Skeletal muscle tissue (tissue), 3 donors: ENCODE measurements at regions not wholly inside any gene's neighbourhood (a gene's known extent, or its start where the extent isn't known, plus 50 kb on each side); places are given as distances from the start of the nearest gene placed in this dataset.

Experiments used
- H3K27ac ChIP-seq: one replicate; pipeline ENCODE4 v1.7.0; 2013; ENCODE audit warnings: mild to moderate bottlenecking, low read depth, low read length, inconsistent platforms
- H3K27me3 ChIP-seq, 3 donors: one replicate each; pipeline ENCODE4 v1.7.0; 2013; ENCODE audit warnings: low read length in 3 of 3; ENCODE audit not compliant: control insufficient read depth in 3 of 3, insufficient read depth in 3 of 3
- H3K36me3 ChIP-seq, 3 donors: one replicate each; pipeline ENCODE4 v1.7.0; 2013; ENCODE audit warnings: low read length in 3 of 3; ENCODE audit not compliant: control insufficient read depth in 3 of 3, insufficient read depth in 3 of 3
- H3K4me1 ChIP-seq, 3 donors: one replicate each; pipeline ENCODE4 v1.7.0; 2013; ENCODE audit warnings: low read length in 3 of 3, mild to moderate bottlenecking in 3 of 3; ENCODE audit not compliant: control insufficient read depth in 3 of 3, insufficient read depth in 3 of 3
- H3K4me3 ChIP-seq, 3 donors: one replicate each; pipeline ENCODE4 v1.7.0; 2013; ENCODE audit warnings: low read length in 3 of 3
- H3K9ac ChIP-seq, 3 donors: one replicate each; pipeline ENCODE4 v1.7.0; 2013; ENCODE audit warnings: low read length in 3 of 3, mild to moderate bottlenecking in 3 of 3, moderate library complexity in 2 of 3, low read depth in 1 of 3
- H3K9me3 ChIP-seq, 3 donors: one replicate each; pipeline ENCODE4 v1.7.0; 2013; ENCODE audit warnings: low read length in 3 of 3; ENCODE audit not compliant: control insufficient read depth in 3 of 3
- donor health status: Osteomylitis.

GRCh38 chr6:133040094-133040802 lies 200.9 kb upstream of the EYA4 start:
- Histone ChIP-seq H3K4me1 (no peaks in the 10 kb centered on the region), H3K27ac (no peak overlapping the region), H3K4me3 (no peak overlapping the region), H3K9me3 (no peaks in the 10 kb centered on the region), H3K27me3 (no peaks in the 10 kb centered on the region), H3K9ac (no peak overlapping the region), H3K36me3 (no peaks in the 10 kb centered on the region)

GRCh38 chr6:133040803-133041419 lies 200.2 kb upstream of the EYA4 start:
- Histone ChIP-seq H3K4me3 (no peak overlapping the region), H3K9ac (no peak overlapping the region), H3K9me3 (no peaks in the 10 kb centered on the region), H3K36me3 (no peaks in the 10 kb centered on the region), H3K27me3 (no peaks in the 10 kb centered on the region), H3K27ac (no peak overlapping the region), H3K4me1 (no peaks in the 10 kb centered on the region)

- no peak overlapping the region for H3K9ac ChIP-seq
- no peaks in the 10 kb centered on the region for H3K9me3 ChIP-seq
- peaks cover 0 to 3% (median 0%) of the 10 kb centered on the region in 3 donors for H3K4me1 ChIP-seq
- H3K4me3 ChIP-seq, result no peak overlapping the region
- H3K27ac ChIP-seq, result no peak overlapping the region
- H3K36me3 ChIP-seq, result no peaks in the 10 kb centered on the region
- H3K27me3 ChIP-seq, result no peaks in the 10 kb centered on the region
Measured at GRCh38 chr6:133042550-133043120, 198.5 kb upstream of the EYA4 start.

GRCh38 chr6:133046576-133046975 lies 194.6 kb upstream of the EYA4 start:
- Histone ChIP-seq H3K9ac (no peak overlapping the region), H3K4me3 (no peak overlapping the region), H3K27ac (no peak overlapping the region), H3K27me3 (no peaks in the 10 kb centered on the region), H3K36me3 (no peaks in the 10 kb centered on the region), H3K4me1 (peaks cover 0 to 3% (median 0%) of the 10 kb centered on the region in 3 donors), H3K9me3 (no peaks in the 10 kb centered on the region)

GRCh38 chr6:133047065-133047665 lies 194.0 kb upstream of the EYA4 start:
- H3K36me3 ChIP-seq, result no peaks in the 10 kb centered on the region
- H3K4me3 ChIP-seq, result no peak overlapping the region
- no peak overlapping the region for H3K9ac ChIP-seq
- H3K4me1 ChIP-seq, result peaks cover 0 to 3% (median 0%) of the 10 kb centered on the region in 3 donors
- no peak overlapping the region for H3K27ac ChIP-seq
- H3K27me3 ChIP-seq, result no peaks in the 10 kb centered on the region
- H3K9me3 ChIP-seq, result no peaks in the 10 kb centered on the region

GRCh38 chr6:133047706-133048105 lies 193.5 kb upstream of the EYA4 start:
- H3K27ac ChIP-seq, result no peak overlapping the region
- no peaks in the 10 kb centered on the region for H3K36me3 ChIP-seq
- peaks cover 0 to 3% (median 0%) of the 10 kb centered on the region in 3 donors for H3K4me1 ChIP-seq
- no peaks in the 10 kb centered on the region for H3K27me3 ChIP-seq
- H3K4me3 ChIP-seq, result no peak overlapping the region
- H3K9me3 ChIP-seq, result no peaks in the 10 kb centered on the region
- no peak overlapping the region for H3K9ac ChIP-seq

GRCh38 chr6:133051240-133051639 lies 189.9 kb upstream of the EYA4 start:
- Histone ChIP-seq H3K9me3 (no peaks in the 10 kb centered on the region), H3K4me1 (peaks cover 9 to 12% (median 9%) of the 10 kb centered on the region in 3 donors), H3K4me3 (no peak overlapping the region), H3K27ac (no peak overlapping the region), H3K36me3 (no peaks in the 10 kb centered on the region), H3K9ac (no peak overlapping the region), H3K27me3 (no peaks in the 10 kb centered on the region)

- Histone ChIP-seq H3K9ac (no peak overlapping the region), H3K36me3 (no peaks in the 10 kb centered on the region), H3K9me3 (no peaks in the 10 kb centered on the region), H3K27me3 (no peaks in the 10 kb centered on the region), H3K4me3 (no peak overlapping the region), H3K27ac (no peak overlapping the region), H3K4me1 (peaks cover 6 to 12% (median 9%) of the 10 kb centered on the region in 3 donors)
Measured at GRCh38 chr6:133052465-133052864, 188.7 kb upstream of the EYA4 start.

- no peak overlapping the region for H3K4me3 ChIP-seq
- H3K27ac ChIP-seq, result no peak overlapping the region
- H3K27me3 ChIP-seq, result no peaks in the 10 kb centered on the region
- peak overlapping the region in 2 of 3 donors; percentile 22 to 41 for H3K9ac ChIP-seq
- no peaks in the 10 kb centered on the region for H3K36me3 ChIP-seq
- H3K4me1 ChIP-seq, result peaks cover 6 to 12% (median 9%) of the 10 kb centered on the region in 3 donors
- H3K9me3 ChIP-seq, result no peaks in the 10 kb centered on the region
Measured at GRCh38 chr6:133055441-133055966, 185.7 kb upstream of the EYA4 start.

- no peak overlapping the region for H3K27ac ChIP-seq
Measured at GRCh38 chr6:133057352-133057751, 183.8 kb upstream of the EYA4 start.

More at GRCh38 chr6:133057352-133057751, 183.8 kb upstream of the EYA4 start:
- Histone ChIP-seq H3K27me3 (no peaks in the 10 kb centered on the region), H3K36me3 (no peaks in the 10 kb centered on the region), H3K4me1 (peaks cover 6 to 12% (median 9%) of the 10 kb centered on the region in 3 donors), H3K9me3 (no peaks in the 10 kb centered on the region), H3K4me3 (no peak overlapping the region), H3K9ac (no peak overlapping the region)
